GM19463 (cell line): ENCODE measurements at regions not wholly inside any gene's neighbourhood (a gene's known extent, or its start where the extent isn't known, plus 50 kb on each side); places are given as distances from the start of the nearest gene placed in this dataset.
"Not testable (repeated sequence)": the region's sequence is repeated elsewhere in the genome, so short reads cannot be mapped to it uniquely, and the experiment has no call there.

Source experiments
- ATAC-seq: cut with Tn5 transposase; IDR thresholded peaks from one replicate; pipeline ENCODE4 v1.9.1; 2021; ENCODE audit warnings: mild to moderate bottlenecking, moderate library complexity; ENCODE audit not compliant: unreplicated experiment

DNA sequence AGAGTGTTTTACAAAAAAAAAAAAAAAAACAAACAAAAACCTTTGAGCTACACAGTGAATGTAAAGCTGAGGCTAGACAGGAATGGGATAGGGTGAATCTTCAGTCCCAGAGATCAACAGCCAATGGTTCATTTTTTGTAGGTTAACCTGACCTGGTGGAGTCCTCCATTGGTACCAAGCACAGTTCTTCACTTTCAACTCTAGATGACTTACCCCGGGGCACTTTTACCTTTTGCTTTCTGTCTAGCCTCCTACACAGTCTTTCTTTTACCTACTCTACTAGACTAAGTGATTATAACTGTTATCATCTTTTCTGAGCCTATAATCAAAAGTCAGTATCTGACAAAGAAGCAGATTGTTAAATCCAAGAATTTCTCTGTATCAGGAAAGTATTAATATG, 50.9 kb downstream of the ANXA2R start:
- no peak for ATAC-seq

DNA sequence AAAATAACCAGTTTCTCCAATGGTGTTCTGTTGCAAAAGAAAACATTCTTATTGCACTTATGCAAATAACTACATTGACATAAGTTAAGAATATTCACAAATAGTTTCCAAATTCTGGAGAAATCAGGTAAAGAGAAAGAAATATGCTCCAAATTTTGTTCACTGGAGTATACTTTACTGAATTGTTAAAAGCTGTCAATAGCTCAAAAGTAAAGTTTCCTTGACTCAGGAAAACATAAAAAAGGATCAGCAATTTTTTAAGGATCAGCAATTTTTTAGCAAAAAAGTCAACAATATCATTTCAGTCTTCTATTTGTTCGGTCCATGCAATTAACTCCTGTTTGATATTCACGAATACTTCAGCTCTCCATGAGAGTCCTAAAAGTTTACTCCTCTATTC, 51.6 kb downstream of the ANXA2R start:
- no peak for ATAC-seq

DNA sequence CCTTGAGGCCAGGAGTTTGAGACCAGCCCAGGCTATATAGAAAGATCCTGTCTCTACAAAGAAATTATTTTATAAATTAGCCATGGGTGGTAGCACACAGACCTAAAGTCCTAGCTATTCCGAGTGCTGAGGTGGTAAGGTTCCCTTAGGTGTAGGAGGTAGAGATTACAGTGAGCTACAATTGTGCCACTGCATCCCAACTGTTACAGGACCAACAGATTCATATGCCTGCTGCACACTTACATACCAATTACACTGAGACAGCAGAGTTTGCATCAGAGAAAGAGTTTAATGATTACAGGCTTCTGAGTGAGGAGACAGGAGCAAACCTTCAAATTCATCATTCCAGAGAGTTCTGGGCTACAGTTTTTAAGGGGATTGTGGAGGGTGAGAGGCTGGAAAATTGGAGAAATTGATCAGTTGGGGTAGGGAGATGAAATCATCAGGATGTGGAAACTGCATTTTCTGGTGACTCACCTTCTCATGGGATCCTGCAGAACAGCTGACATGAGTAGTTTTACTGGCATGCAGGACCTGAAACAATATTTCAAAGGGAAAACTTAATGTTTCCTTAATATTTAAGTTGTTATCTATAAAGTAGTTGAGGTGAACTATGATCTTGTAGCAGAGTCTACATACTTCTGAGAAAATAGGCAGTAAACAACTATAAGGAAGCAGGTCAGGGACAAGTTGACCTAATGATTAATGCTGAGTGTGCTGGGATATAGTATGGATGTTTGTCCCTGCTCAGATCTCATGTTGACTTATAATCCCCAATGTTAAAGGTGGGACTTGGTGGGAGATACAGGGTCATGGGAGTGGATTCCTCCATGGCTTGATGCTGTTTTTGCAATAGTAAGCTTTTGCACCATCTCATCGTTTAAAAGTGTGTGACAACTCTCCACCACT, 54.7 kb downstream of the ANXA2R start:
- ATAC-seq = no peak

DNA sequence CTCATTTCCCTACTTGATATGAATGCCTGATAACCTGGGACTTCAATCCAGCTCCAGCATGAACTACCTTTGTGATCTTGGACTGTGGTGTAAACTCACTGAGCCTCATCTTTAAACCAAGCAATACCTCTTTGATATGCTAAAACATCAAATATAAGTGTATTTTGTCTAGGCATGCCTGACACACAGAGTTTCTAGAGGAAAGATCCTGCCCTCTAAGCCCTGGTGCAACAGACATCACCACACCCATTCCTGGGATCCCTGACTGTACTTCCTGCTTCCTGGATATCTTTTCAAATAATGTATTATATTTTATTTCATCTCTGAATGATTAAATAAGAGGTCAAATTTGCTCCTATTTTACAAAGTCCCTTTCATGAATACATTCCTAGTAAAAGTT, 55.8 kb downstream of the ANXA2R start:
- no peak for ATAC-seq

DNA sequence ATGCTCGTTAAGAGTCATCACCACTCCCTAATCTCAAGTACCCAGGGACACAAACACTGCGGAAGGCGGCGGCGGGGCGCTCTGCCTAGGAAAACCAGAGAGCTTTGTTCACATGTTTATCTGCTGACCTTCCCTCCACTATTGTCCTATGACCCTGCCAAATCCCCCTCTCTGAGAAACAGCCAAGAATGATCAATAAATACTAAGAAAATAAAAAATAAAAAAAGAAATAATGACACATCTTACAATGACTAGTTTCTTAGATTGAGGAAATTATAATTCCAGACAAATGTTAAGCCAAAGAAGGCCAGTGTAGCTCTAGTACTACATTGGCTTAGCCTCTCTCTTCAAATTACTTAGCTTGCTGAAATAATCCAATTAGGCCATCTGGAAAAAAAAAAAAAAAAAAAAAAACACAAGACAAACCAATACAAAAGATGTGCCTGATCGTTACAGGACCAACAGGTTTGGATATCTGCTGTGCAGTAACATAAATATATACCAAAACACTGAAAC, 58.0 kb downstream of the ANXA2R start:
- ATAC-seq = no peak

GRCh38 chr5:42981417-42982106, 58.6 kb downstream of the ANXA2R start:
- not testable (repeated sequence) for ATAC-seq

DNA sequence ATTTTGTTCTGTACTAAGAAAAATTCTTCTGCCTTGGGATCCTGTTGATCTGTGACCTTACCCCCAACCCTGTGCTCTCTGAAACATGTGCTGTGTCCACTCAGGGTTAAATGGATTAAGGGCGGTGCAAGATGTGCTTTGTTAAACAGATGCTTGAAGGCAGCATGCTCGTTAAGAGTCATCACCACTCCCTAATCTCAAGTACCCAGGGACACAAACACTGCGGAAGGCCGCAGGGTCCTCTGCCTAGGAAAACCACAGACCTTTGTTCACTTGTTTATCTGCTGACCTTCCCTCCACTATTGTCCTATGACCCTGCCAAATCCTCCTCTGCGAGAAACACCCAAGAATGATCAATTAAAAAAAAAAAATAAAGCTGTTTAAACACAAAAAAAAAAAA, 59.1 kb downstream of the ANXA2R start:
- not testable (repeated sequence) for ATAC-seq

DNA sequence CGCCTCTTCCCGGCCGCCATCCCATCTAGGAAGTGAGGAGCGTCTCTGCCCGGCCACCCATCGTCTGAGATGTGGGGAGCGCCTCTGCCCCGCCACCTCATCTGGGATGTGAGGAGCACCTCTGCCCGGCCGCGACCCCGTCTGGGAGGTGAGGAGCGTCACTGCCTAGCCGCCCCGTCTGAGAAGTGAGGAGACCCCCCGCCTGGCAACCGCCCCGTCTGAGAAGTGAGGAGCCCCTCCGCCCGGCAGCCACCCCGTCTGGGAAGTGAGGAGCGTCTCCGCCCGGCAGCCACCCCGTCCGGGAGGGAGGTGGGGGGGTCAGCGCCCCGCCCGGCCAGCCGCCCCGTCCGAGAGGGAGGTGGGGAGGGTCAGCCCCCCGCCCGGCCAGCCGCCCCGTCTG, 59.7 kb downstream of the ANXA2R start:
- not testable (repeated sequence) for ATAC-seq

DNA sequence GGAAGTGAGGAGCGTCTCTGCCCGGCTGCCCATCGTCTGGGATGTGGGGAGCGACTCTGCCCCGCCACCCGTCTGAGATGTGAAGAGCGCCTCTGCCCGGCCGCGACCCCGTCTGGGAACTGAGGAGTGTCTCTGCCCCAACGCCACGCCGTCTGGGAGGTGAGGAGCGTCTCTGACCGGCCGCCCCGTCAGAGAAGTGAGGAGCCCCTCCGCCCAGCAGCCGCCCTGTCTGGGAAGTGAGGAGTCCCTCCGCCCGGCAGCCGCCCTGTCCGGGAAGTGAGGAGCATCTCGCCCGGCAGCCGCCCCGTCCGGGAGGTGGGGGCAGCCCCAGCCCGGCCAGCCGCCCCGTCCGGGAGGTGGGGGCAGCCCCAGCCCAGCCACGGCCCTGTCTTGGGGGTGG, 60.9 kb downstream of the ANXA2R start:
- ATAC-seq = not testable (repeated sequence)

DNA sequence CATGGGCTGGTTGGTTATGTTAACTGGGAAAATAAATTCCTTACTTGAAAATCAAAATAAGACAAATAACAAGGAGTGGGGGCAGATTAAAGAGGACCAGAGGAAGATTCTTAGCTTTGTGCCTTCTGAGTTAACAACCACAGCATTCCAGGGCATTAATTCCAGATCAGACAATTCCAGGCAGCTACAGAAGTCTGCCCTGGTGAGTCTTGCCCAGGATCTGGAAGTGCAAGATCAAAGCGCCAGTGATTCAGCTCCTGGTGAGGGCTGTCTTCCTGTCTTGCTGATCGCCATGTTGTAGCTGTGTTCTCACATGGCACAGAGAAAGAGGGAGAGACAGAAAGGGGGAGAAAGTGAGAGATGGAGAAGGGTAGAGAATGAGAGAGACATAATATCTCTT, 65.6 kb downstream of the ANXA2R start:
- ATAC-seq = no peak

DNA sequence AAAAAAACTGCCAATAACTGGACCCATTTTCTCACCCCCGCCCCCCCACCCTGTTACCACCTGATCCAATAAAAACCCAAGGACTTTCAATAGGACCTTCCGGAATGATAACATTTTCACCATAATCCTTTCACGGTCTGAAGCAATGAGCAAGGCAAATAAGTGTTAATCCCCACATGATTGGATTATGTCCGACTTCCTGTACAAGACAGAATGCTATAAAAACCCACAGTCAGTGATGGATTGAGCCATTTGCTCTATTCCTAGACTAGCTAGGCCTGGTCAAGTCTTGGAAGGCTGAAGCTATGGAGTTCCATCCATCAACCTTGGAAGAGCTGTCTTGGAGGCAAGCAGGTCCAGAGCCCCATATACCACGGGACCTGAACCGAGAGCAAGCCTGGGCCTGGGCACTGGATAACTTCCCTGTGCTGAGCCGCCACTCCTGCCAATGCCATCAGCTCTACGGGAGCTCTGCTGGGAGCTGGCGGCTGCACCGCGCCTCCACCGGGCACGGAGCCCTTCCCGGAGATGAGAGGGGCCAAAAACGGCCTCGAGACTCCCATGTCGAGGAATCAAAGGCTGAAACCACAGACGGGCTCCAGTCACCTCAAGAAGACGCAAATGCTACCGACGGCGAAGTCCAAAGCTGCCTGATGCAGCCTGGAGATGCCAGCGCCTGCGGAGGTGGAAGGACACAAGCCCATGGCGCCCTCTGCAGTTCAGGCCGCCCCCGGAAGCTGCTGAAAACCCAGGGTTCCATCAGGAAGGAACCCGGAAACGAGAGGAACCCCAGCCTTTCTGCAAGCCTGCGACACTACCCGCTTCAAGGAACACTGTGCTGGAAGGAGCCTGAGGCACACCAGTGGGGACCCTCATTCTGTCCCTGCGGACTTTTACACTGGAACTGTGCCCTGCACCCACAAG, 69.2 kb downstream of the ANXA2R start:
- no peak for ATAC-seq

DNA sequence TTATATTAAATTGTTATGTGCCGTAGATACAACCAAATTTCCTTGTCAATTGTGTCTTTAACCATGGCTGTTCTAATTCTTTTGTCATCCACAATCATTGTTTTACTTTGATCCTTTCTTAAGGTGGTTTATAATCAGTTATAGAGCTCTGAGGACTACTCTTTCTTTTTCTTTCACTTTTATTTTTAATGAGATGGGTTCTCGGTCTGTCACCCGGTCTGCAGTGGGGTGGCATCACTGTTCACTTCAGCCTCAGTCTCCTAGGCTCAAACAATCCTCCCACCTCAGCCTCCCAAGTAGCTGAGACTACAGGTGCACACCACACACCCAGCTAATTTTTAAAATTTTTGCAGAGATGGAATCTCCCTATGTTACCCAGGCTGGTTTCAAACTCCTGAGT, 74.2 kb downstream of the ANXA2R start:
- ATAC-seq = no peak

DNA sequence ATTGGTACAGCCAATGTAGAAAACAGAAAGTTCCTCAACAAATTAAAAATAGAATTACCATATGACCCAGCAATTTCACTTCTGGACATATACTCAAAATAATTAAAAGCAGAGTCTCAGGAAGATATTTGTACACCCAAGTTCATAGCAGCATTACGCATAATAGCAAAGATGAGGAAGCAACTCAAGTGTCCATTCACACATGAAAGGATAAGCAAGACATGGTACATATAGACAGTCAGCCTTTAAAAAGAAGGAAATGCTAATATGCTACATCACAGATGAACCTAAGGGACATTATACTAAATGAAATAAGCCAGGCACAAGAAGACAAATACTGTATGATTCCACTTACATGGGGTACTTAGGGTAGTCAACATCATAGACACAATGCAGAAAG, 76.7 kb downstream of the ANXA2R start:
- no peak for ATAC-seq

DNA sequence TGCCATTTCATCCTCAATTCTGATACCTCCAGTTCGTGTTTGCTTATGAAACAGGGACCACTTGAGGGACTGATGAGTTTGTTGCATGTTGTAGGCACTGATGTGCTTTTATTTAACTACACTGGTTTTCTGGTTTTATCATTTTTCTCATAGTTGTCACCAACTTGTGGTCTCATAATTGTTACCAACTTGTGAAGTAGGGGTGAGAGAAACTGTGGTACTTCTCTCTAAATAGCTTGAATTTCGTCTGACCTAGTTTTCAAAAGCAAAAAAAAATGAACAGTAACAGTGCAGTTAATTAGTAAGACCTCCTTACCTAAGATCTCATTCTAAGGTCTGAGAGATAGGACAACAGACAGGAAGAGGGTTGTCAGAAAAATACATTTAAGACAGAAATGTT, 78.0 kb downstream of the ANXA2R start:
- no peak for ATAC-seq

DNA sequence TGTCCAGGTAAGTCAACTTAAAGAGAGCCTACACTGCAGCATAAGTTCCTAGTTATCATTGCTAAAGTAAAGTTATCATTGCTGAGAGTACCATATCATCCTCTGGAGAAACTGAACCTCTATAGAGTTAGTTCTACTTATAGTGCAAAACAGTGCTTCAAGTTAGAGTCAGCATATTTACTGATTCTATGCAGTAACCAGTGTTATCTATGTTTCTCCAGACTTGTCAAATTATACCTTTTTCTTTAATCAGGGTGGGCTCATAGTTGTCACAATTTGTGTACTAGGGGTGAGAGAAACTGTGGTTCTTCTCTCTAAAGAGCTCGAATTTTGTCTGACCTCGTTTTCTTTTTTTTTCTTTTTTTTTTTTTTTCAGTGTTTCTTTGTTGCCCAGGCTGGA, 79.6 kb downstream of the ANXA2R start:
- ATAC-seq = no peak

DNA sequence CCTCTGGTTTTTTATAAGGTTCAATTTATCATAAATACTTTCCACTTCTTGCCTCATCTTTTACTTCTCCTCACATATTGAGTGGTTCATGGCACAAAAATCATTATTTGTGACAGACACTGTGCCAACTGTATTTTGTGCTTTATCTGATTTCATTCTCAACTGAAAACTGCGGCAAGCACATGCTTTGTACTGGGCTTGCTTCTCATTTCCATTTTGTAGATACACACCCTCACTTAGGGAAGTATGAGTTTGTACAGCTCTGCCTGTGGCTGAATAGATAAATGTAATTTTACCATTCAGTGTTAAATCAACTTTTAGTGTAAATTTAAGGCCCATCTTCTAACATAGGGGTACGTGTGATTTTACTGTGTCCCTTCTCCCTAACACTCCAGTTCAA, 83.6 kb downstream of the ANXA2R start:
- ATAC-seq = no peak

DNA sequence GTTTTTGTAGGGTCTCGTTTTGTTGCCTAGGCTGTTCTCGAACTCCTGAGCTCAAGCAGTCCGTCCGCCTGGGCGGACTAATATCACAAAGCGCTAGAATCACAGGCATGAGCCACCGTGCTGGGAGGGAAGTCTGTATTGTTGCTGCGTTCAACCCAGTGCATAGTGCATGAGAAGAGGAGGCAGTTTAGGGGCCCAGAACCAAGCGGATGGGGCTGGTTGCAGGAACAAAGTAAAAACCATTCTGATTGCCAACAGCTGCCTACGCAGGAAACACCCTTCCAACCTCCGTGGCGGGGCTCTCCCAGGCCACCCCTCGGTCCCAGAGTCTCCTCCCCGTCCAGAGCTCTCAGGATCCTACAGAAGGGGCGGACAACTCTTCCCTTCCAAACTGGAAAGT, 87.1 kb downstream of the ANXA2R start:
- ATAC-seq = no peak

DNA sequence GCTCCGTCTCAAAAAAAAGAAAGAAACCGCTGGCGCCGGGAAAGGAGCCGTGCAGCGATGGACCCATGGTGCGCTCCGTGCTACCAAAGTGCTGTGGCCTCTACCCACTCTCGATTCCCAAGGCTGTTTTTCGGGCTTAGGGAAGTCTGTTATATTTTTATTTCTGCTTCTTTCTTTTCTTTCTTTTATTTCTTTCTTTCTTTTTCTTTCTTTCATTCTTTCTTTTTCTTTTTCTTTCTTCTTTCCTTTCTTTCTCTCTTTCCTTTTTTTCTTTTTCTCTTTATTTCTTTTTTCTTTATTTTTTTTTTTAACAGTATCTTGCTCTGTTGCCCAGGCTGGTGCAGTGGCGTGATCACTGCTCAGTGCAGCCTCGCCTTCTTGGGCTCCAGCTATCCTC, 87.5 kb downstream of the ANXA2R start:
- ATAC-seq = no peak

GRCh38 chr5:42951293-42951840, 88.8 kb downstream of the ANXA2R start:
- peak; percentile 24 for ATAC-seq

DNA sequence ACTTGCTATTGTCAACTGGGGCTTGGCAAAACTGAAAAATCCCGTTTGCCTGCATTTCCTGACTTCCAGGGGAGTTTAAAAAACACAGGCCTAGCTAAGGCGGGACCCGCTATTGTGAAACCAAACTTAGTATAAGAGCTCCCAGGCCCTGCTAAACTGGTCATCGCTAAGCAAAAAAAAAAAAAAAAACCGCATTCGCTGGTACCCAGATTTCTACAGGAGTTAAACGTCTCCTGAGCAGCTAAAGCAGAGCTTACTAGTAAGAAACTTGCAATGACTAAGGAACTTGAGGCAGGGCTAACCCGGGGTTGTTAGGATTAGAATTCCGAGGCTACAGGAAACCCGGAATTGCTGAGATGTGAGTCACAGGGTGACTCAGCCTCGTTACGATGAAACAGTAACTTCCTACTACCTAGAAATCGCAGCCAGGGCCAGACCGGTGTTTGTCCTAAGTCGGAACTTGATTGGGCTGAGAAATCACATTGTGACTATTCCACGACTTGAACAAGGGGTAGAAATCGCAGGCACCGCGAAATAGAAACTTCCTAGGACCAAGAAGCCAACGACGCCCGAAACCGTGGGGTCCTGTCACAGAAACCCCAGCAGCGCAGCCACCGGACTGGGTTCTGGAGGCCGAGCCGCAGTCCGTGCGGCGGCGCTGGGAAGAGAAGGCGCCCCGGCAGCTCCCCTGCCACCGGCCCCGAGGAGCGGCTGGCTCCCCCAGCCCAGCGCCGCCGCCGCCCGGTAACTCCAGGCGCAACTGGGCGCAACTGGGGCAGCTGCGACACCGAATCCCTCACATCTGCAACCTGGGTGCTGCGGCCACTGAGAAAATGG, 89.4 kb downstream of the ANXA2R start:
- peak; percentile 28 for ATAC-seq
